ENCODE measurements at regions not wholly inside any gene's neighbourhood (a gene's known extent, or its start where the extent isn't known, plus 50 kb on each side); places are given as distances from the start of the nearest gene placed in this dataset.

GRCh38 chr15:46580487-46580886 is 945.7 kb downstream of the SQOR start (continued):
- TF ChIP-seq REST (IDR thresholded peaks at IDR 0.05; ENCODE audit: low read depth), result no peak

- H3K79me2 ChIP-seq (ENCODE audit: insufficient read depth, low read length), result no peaks in the 10 kb centered on the region
- no peak overlapping the region for H2AFZ ChIP-seq (ENCODE audit: low read depth, low read length, poor library complexity, severe bottlenecking)
- ChIA-PET RAD21 (ENCODE audit: low non-redundant PET in 1 of 2, low total read pairs in 2 of 2, uncharacterized antibody in 2 of 2, unreplicated experiment in 2 of 2) (no interaction called here), POLR2A (no interaction called here), CTCF (no interaction called here)
- no TSS peak for BruUV-seq (replicated peaks)
- no peak overlapping the region for H3K4me2 ChIP-seq (ENCODE audit: low read length)
- H3K36me3 ChIP-seq (ENCODE audit: control insufficient read depth in 1 of 2, insufficient read depth in 2 of 2, low read length in 2 of 2), result no peaks in the 10 kb centered on the region
- no peak for ATAC-seq
- intact Hi-C loops (cut with micrococcal nuclease), result no loop called here
- H4K20me1 ChIP-seq (ENCODE audit: insufficient read depth), result no peaks in the 10 kb centered on the region
- DNase-seq (ENCODE audit: low read depth, low spot score), result no peak
- no peak overlapping the region for H3K27ac ChIP-seq (ENCODE audit: low read depth, low read length)
- H3K9me2 ChIP-seq (ENCODE audit: insufficient read depth), result no peaks in the 10 kb centered on the region
- H3K27me3 ChIP-seq (ENCODE audit: insufficient read depth, low read length), result no peaks in the 10 kb centered on the region
- H3K9me3 ChIP-seq (ENCODE audit: control insufficient read depth in 1 of 2, insufficient read depth in 1 of 2, low read depth in 1 of 2, low read length in 2 of 2), result peaks cover 9 to 31% of the 10 kb centered on the region in 2 experiments; a peak in 2 of 4 replicates
- H3K4me3 ChIP-seq (replicated peaks in 1 of 2; ENCODE audit: low read depth in 1 of 2, low read length in 2 of 2), result no peak overlapping the region
- no peaks in the 10 kb centered on the region for H3K4me1 ChIP-seq (ENCODE audit: control insufficient read depth in 1 of 2, insufficient read depth in 2 of 2, low read length in 2 of 2)
- no peak overlapping the region for H3K9ac ChIP-seq (ENCODE audit: low read length)
- TF ChIP-seq SIN3A (IDR thresholded peaks at IDR 0.05; ENCODE audit: low read depth) (no peak), ATF3 (IDR thresholded peaks at IDR 0.05) (no peak), JUND (IDR thresholded peaks at IDR 0.05) (no peak), MAX (IDR thresholded peaks at IDR 0.05) (no peak), ZBTB33 (IDR thresholded peaks at IDR 0.05; ENCODE audit: extremely low read depth, insufficient replicate concordance, low read length) (no peak), CTCF (IDR thresholded peaks at IDR 0.05 in 2 of 3, conservative IDR thresholded peaks at IDR 0.05 in 1 of 3; ENCODE audit: borderline replicate concordance in 1 of 3, insufficient read depth in 1 of 3, low read depth in 2 of 3, low read length in 2 of 3) (no peak), ZFX (IDR thresholded peaks at IDR 0.05) (no peak), EZH2phosphoT487 (IDR thresholded peaks at IDR 0.05; ENCODE audit: borderline replicate concordance) (no peak), SRF (IDR thresholded peaks at IDR 0.05; ENCODE audit: low read depth) (no peak), EZH2 (IDR thresholded peaks at IDR 0.05) (no peak), FOSL1 (IDR thresholded peaks at IDR 0.05; ENCODE audit: low read depth) (no peak), POLR2AphosphoS5 (IDR thresholded peaks at IDR 0.05; ENCODE audit: low read depth, low read length) (no peak), POLR2A (IDR thresholded peaks at IDR 0.05; ENCODE audit: borderline replicate concordance, extremely low read depth, insufficient read depth, insufficient read length) (no peak), CEBPB (IDR thresholded peaks at IDR 0.05; ENCODE audit: low read depth) (no peak), YY1 (IDR thresholded peaks at IDR 0.05; ENCODE audit: extremely low read depth, insufficient replicate concordance, low read depth, low read length) (no peak)
Observed at GRCh38 chr15:46580924-46581323, 946.1 kb downstream of the SQOR start.

Data from HCT116 (cell line).